H9 (cell line): ENCODE measurements at regions not wholly inside any gene's neighbourhood (a gene's known extent, or its start where the extent isn't known, plus 50 kb on each side); places are given as distances from the start of the nearest gene placed in this dataset.

ENCODE experiments used
- DNase-seq: peaks from one replicate; pipeline ENCODE4 v3.0.0-alpha.2; 2017
- H2AFZ ChIP-seq: one replicate; pipeline ENCODE4 v1.6.1; 2013; ENCODE audit warnings: mild to moderate bottlenecking, low read length, control low read depth, moderate library complexity
- H2AK5ac ChIP-seq: 2 replicates; pipeline ENCODE4 v1.6.1; 2013; ENCODE audit warnings: low read length, control low read depth, mixed read lengths; ENCODE audit not compliant: insufficient read length
- H2BK120ac ChIP-seq: one replicate; pipeline ENCODE4 v1.6.1; 2013; ENCODE audit warnings: low read depth, mild to moderate bottlenecking, low read length, control low read depth, inconsistent platforms; ENCODE audit not compliant: poor library complexity, severe bottlenecking
- H2BK12ac ChIP-seq: 2 replicates; pipeline ENCODE4 v1.6.1; 2013; ENCODE audit warnings: low read length, control low read depth, mixed read lengths, low read depth; ENCODE audit not compliant: insufficient read length
- H2BK15ac ChIP-seq: 2 replicates; pipeline ENCODE4 v1.6.1; 2013; ENCODE audit warnings: low read depth, low read length, control low read depth
- H2BK20ac ChIP-seq: one replicate; pipeline ENCODE4 v1.6.1; 2013; ENCODE audit warnings: low read depth, mild to moderate bottlenecking, low read length, control low read depth, inconsistent platforms; ENCODE audit not compliant: poor library complexity, severe bottlenecking
- H2BK5ac ChIP-seq: 2 replicates; pipeline ENCODE4 v1.6.1; 2013; ENCODE audit warnings: low read length, control low read depth, mixed read lengths; ENCODE audit not compliant: insufficient read length
- H3K14ac ChIP-seq: 2 replicates; pipeline ENCODE4 v1.6.1; 2013; ENCODE audit warnings: low read length, control low read depth; ENCODE audit not compliant: insufficient read depth
- H3K18ac ChIP-seq: 2 replicates; pipeline ENCODE4 v1.6.1; 2013; ENCODE audit warnings: low read depth, mild to moderate bottlenecking, mixed read lengths, low read length, control low read depth; ENCODE audit not compliant: insufficient read length
- H3K23ac ChIP-seq: 2 replicates; pipeline ENCODE4 v1.6.1; 2013; ENCODE audit warnings: low read length, control low read depth, mixed read lengths, low read depth; ENCODE audit not compliant: insufficient read length
- H3K23me2 ChIP-seq: 2 replicates; pipeline ENCODE4 v1.6.1; 2013; ENCODE audit warnings: low read depth, mild to moderate bottlenecking, mixed read lengths, low read length, control low read depth; ENCODE audit not compliant: insufficient read length, poor library complexity, severe bottlenecking
- H3K27ac ChIP-seq: 2 replicates; pipeline ENCODE4 v1.5.1; 2013; ENCODE audit warnings: low read length, control low read depth, mixed read lengths, low read depth; ENCODE audit not compliant: insufficient read length
- H3K27me3 ChIP-seq: 2 replicates; pipeline ENCODE4 v1.6.1; 2013; ENCODE audit warnings: low read length, control low read depth, inconsistent platforms; ENCODE audit not compliant: insufficient read depth
- H3K4ac ChIP-seq: 2 replicates; pipeline ENCODE4 v1.6.1; 2013; ENCODE audit warnings: low read depth, mild to moderate bottlenecking, control low read depth, inconsistent platforms, low read length, moderate library complexity
- H3K4me1 ChIP-seq: 2 replicates; pipeline ENCODE4 v1.6.1; 2013; ENCODE audit warnings: low read length, control low read depth, inconsistent platforms; ENCODE audit not compliant: insufficient read depth
- H3K4me2 ChIP-seq: 2 replicates; pipeline ENCODE4 v1.6.1; 2013; ENCODE audit warnings: low read length, control low read depth, mixed read lengths; ENCODE audit not compliant: insufficient read length, insufficient read depth
- H3K56ac ChIP-seq: 2 replicates; pipeline ENCODE4 v1.6.1; 2013; ENCODE audit warnings: low read depth, mild to moderate bottlenecking, mixed read lengths, low read length, control low read depth; ENCODE audit not compliant: insufficient read length
- H3K79me1 ChIP-seq: 2 replicates; pipeline ENCODE4 v1.6.1; 2013; ENCODE audit warnings: low read depth, mild to moderate bottlenecking, moderate library complexity, low read length, control low read depth, inconsistent platforms; ENCODE audit not compliant: insufficient read depth, poor library complexity, severe bottlenecking
- H3K79me2 ChIP-seq: 2 replicates; pipeline ENCODE4 v1.6.1; 2013; ENCODE audit warnings: low read length, control low read depth, inconsistent platforms; ENCODE audit not compliant: insufficient read depth
- H3K9ac ChIP-seq: 2 replicates; pipeline ENCODE4 v1.6.1; 2013; ENCODE audit warnings: low read length, control low read depth, mixed read lengths; ENCODE audit not compliant: insufficient read length; ENCODE audit errors: extremely low read depth
- H3K9me3 ChIP-seq: one replicate; pipeline ENCODE4 v1.6.1; 2013; ENCODE audit warnings: low read depth, low read length, inconsistent platforms; ENCODE audit not compliant: control insufficient read depth
- H3T11ph ChIP-seq: one replicate; pipeline ENCODE4 v1.6.1; 2013; ENCODE audit warnings: mild to moderate bottlenecking, low read length, control low read depth, inconsistent platforms
- H4K20me1 ChIP-seq: one replicate; pipeline ENCODE4 v1.6.1; 2013; ENCODE audit not compliant: control insufficient read depth, insufficient read length, insufficient read depth
- H4K5ac ChIP-seq: 2 replicates; pipeline ENCODE4 v1.6.1; 2013; ENCODE audit warnings: low read depth, mild to moderate bottlenecking, mixed read lengths, low read length, control low read depth; ENCODE audit not compliant: insufficient read length
- H4K8ac ChIP-seq: replicated peaks from 2 replicates; pipeline ENCODE4 v1.6.1; 2013; ENCODE audit warnings: low read length, control low read depth, mixed read lengths, low read depth; ENCODE audit not compliant: insufficient read length
- H4K91ac ChIP-seq: 2 replicates; pipeline ENCODE4 v1.6.1; 2013; ENCODE audit warnings: low read depth, mild to moderate bottlenecking, moderate library complexity, mixed read lengths, low read length, control low read depth; ENCODE audit not compliant: insufficient read length
- H3K27ac Mint-ChIP-seq, 3 experiments: 2 replicates in 2 of 3; 3 replicates in 1 of 3; pipeline ENCODE4 v1.8.0; 2020 to 2021; ENCODE audit warnings: mixed read lengths in 3 of 3, mild to moderate bottlenecking in 1 of 3, moderate library complexity in 1 of 3
- H3K27me3 Mint-ChIP-seq: 2 replicates; pipeline ENCODE4 v1.8.0; 2021; ENCODE audit warnings: low read depth, mild to moderate bottlenecking, moderate library complexity, mixed read lengths
- H3K36me3 Mint-ChIP-seq, 3 experiments: 2 replicates in 2 of 3; 3 replicates in 1 of 3; pipeline ENCODE4 v1.8.0; 2020 to 2021; ENCODE audit warnings: low read depth in 3 of 3, mixed read lengths in 3 of 3; ENCODE audit not compliant: insufficient read depth in 1 of 3
- H3K4me1 Mint-ChIP-seq, 2 experiments: 2 replicates each; pipeline ENCODE4 v1.8.0; 2020; ENCODE audit warnings: mixed read lengths in 2 of 2
- H3K4me3 Mint-ChIP-seq, 2 experiments: 2 replicates in 1 of 2; 3 replicates in 1 of 2; pipeline ENCODE4 v1.8.0; 2020 to 2021; ENCODE audit warnings: mild to moderate bottlenecking in 2 of 2, mixed read lengths in 2 of 2, moderate library complexity in 1 of 2
- H3K9me3 Mint-ChIP-seq, 2 experiments: 2 replicates in 1 of 2; 3 replicates in 1 of 2; pipeline ENCODE4 v1.8.0; 2020; ENCODE audit warnings: mild to moderate bottlenecking in 2 of 2, mixed read lengths in 2 of 2, moderate library complexity in 1 of 2
- WGBS: extraction: QIAGEN DNeasy Blood & Tissue Kit; methylation state at CpG from one replicate; pipeline ENCODE4 v1.1.7; 2013; ENCODE audit warnings: missing lambda C conversion rate, low lambda C conversion rate, mixed read lengths; ENCODE audit not compliant: insufficient read length; ENCODE audit errors: extremely low coverage; 5-methylcytosine and 5-hydroxymethylcytosine counted together
- TF ChIP-seq, protein P1 (sequence below): fragments of 200-600 bp; sonication (generic); conservative IDR thresholded peaks from 3 replicates; pipeline ENCODE4 v1.8.0; 2021; ENCODE audit warnings: antibody characterized with exemption, mild to moderate bottlenecking

DNA sequence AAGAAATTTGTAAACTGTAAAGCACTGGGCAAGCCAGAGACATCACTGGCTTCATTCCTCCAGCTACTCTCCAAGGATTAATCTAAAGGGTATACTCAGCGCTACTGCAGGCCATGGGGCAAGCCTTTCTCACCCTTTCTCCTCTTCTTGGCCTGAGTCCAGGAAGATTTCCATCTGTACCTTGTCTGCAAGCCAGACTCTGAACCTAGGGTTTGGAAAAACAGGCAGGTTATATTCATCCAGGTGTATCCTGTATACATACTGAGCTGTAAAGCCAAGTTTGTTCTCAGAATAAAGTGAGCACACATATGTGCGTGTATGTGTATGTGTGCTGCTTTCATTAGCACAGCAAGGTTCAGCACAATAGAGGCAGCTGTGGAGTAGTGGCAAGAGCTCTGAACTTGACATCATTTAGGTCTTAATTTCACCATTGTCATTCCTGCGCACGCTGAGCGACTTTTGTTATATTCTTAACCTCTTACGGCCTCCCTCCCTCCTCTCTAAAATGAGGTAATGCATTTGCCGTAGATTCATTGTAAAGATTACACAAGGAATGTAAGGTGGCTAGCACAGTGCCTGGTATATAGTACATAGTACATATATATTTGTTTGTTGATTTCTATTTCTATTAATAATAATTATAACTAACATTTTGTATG is 128.1 kb upstream of the JUN start:
- Mint-ChIP-seq H3K36me3 (peaks cover 5 to 26% (median 11%) of the 10 kb centered on the region in 3 experiments; a peak in 6 of 7 replicates), H3K27me3 (no peaks in the 10 kb centered on the region; the same call in 1 of the 2 replicates)

More for the DNA sequence above, 128.1 kb upstream of the JUN start:
- no peak overlapping the region for H2AK5ac ChIP-seq
- no peak overlapping the region for H3K4me2 ChIP-seq
- no peaks in the 10 kb centered on the region for H3K23me2 ChIP-seq
- H3K79me2 ChIP-seq = no peaks in the 10 kb centered on the region
- no peak overlapping the region for H2BK20ac ChIP-seq
- TF ChIP-seq, protein P1, sequence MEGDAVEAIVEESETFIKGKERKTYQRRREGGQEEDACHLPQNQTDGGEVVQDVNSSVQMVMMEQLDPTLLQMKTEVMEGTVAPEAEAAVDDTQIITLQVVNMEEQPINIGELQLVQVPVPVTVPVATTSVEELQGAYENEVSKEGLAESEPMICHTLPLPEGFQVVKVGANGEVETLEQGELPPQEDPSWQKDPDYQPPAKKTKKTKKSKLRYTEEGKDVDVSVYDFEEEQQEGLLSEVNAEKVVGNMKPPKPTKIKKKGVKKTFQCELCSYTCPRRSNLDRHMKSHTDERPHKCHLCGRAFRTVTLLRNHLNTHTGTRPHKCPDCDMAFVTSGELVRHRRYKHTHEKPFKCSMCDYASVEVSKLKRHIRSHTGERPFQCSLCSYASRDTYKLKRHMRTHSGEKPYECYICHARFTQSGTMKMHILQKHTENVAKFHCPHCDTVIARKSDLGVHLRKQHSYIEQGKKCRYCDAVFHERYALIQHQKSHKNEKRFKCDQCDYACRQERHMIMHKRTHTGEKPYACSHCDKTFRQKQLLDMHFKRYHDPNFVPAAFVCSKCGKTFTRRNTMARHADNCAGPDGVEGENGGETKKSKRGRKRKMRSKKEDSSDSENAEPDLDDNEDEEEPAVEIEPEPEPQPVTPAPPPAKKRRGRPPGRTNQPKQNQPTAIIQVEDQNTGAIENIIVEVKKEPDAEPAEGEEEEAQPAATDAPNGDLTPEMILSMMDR = no peak
- H3K9ac ChIP-seq = no peak overlapping the region
- no peak overlapping the region for H3K4me3 Mint-ChIP-seq
- H3K18ac ChIP-seq = no peak overlapping the region
- H3K9me3 Mint-ChIP-seq = peaks cover 19 to 20% of the 10 kb centered on the region in 2 experiments
- no peaks in the 10 kb centered on the region for H3K27me3 ChIP-seq
- H3T11ph ChIP-seq = no peak overlapping the region
- H2BK12ac ChIP-seq = no peak overlapping the region
- H3K23ac ChIP-seq = no peak overlapping the region
- H3K27ac Mint-ChIP-seq = no peak overlapping the region
- no peak overlapping the region for H2BK120ac ChIP-seq
- no peak overlapping the region for H3K4ac ChIP-seq
- H3K14ac ChIP-seq = no peak overlapping the region
- no peak overlapping the region for H2BK15ac ChIP-seq
- no peak overlapping the region for H4K8ac ChIP-seq
- no peaks in the 10 kb centered on the region for H3K79me1 ChIP-seq
- no peak overlapping the region for H3K56ac ChIP-seq
- H3K4me1 ChIP-seq = no peaks in the 10 kb centered on the region
- no peaks in the 10 kb centered on the region for H3K9me3 ChIP-seq
- WGBS = no CpG with 5 or more reads among the region's 7 CpGs
- H4K5ac ChIP-seq = no peak overlapping the region
- no peaks in the 10 kb centered on the region for H4K20me1 ChIP-seq
- H4K91ac ChIP-seq = no peak overlapping the region
- H3K27ac ChIP-seq = no peak overlapping the region
- H2BK5ac ChIP-seq = no peak overlapping the region
- no peak for DNase-seq
- H3K4me1 Mint-ChIP-seq = peaks cover 12 to 15% of the 10 kb centered on the region in 2 experiments
- no peak overlapping the region for H2AFZ ChIP-seq
